Cerebellar cortex (tissue), 1 donor: ENCODE measurements at regions not wholly inside any gene's neighbourhood (a gene's known extent, or its start where the extent isn't known, plus 50 kb on each side); places are given as distances from the start of the nearest gene placed in this dataset.

Source experiments
- DNase-seq: peaks from one replicate; pipeline ENCODE4 v3.0.0-alpha.2; 2015; ENCODE audit warnings: low spot score

DNA sequence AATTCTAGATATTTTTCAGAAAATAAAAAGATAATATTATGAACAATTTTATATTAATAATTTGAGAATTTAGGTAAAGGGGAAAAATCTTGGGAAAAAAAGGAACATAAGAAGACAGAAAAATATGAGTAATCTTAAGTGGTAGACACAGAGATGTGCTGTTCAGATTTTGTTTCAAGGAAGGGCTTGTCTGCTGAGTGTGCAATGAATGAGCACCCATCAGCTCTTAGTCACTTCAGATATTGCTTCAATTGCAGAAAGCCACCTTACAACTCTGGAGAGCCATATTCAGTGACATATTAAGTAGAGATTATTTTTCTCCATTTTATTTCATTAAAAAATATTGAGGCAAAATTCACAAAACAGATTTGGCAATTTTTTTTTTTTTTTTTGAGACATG is 282.0 kb upstream of the CHST9 start:
- DNase-seq, result no peak

DNA sequence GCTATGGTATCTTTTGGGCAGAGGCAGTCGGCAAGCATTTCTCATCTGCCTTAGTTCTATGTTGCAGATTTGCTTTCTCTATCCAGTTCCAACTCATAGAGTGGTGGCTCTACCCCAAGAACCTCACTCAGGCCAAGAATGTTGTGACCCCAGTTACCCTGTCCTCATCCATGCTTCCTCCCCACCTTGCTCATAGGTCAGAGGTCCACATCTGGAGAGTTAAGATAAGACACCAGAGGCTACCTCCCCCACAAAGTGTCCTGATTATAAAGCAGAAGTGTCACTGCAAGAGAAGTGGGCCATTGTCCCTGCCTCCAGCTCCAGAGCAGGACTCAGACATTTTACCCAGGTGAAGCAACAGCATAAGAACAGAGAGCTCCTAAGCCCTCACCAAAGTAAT is 276.8 kb upstream of the CHST9 start:
- DNase-seq, result no peak

DNA sequence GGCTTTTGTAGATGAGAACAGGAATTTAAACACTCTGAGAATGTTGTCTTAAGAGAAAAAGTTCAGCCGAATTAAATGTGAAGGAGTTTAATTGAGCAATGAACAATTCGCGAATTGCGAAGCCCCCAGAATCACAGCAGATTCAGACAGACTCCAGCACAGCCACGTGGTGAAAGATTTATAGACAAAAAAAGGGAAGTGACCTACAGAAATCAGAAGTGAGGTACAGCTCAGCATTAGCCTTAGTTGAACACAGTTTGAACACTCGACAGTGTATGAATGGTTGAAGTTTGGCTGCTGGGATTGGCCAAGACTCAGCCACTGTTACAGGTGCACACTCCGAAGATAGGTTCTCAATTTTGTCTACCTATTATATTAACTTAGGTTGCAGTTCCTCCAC is 264.0 kb upstream of the CHST9 start:
- no peak for DNase-seq

DNA sequence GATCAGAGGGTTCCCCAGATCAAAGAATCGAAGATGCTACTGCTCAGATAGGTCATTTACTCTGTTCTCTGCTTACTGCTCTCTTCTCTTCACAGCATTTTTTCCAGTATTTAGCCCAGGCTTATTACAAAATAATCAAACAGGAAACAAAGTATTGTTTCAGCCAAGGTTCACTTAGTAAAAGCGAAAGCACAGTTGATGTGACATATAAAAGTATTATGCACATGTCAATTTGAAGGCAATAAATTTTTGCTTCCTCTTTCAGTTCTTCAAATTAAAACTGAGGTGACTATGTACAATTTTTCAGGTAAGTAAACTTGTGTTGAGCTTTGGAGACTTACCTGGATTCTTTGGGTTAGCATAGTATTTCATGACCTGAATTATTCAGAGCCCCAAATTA is 262.8 kb upstream of the CHST9 start:
- no peak for DNase-seq

DNA sequence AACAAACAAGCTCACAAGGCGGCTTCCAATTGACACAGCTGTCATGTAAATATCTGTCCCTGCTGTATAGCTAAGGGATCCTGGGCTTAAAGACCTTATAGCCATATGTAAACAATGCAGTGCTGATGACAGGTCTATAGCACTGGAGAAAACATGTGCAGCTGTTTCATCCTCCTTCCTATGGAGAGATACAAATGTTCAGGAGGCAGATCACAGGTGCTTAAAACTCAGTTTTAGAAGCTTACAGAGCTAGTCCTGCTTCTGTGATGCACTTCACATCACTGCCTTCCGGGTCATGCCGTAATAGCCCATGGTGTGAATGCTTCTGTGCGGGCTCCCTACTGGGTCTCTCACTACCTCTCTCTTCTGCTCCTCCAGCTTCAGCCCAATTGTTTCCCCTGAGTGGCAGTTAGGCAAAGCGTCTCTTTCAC is 262.4 kb upstream of the CHST9 start:
- no peak for DNase-seq

DNA sequence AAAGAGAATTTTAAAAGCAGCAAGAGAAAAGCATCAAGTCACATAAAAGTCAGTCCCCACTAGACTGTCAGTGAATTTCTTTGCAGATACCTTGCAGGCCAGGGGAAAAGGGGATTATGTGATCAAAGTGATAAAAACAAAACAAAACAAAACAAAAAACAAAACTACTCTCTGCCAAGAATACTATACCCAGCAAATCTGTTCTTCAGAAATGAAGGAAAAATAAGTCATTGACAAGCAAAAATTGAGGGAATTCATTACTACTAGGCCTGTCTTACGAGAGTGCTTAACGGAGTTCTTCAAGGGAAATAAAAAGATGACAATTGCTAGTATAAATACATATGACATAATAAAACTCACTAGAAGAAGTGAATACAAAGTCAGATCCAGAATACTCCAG is 245.5 kb upstream of the CHST9 start:
- DNase-seq, result no peak

DNA sequence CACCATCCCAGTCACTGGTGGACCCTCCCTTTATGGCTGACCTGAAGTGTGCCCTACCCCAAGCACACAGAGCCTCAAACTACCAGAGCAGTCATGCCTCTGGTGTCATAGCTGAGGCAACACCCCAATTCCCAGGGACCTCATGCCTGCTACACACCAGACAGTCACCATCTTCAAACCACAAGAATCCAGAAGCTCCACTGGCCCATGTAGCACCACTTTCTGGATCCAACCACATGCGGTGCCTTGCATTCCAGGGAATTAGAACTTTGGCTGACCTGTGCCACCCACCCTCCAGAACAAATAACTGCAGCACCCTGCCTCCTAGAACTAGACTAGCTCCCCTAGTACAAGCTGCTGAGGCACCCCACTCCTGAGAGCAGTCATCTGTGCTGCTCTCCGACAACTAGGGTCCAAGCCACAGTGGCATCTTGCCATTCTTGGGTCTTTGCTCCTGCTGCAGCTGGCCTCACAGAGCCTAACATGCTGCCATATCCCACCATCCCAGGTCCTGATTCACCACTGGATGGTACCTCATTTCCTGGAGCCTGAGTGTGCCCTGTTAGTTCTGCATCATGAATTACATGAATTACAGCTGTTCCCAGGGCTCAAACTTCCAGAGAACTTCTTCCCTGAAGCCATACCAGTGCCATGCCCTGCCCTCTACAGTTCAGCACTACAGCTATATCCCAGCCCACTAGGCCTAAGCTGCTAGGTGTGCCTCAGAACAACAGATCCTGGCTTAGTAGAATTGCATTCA is 243.8 kb upstream of the CHST9 start:
- no peak for DNase-seq

DNA sequence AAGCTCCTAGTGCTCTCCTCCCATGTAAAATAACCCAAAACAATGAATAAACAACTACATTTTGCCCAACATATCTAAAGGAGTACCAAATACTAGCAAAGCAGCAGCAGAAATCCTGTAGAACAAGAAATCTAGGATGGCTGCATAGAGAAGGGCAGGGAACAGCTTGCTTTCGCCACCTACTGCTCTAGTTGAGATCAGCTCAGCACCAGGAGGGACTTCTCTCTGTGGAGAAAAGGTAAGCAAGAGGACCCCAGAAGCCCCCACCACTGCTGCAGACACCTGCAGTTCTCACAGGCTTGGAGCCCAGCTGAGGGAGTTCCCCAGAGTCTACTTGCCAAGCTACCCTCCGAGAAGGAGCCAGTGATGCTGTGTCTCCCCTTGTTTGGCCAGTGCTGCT is 243.0 kb upstream of the CHST9 start:
- DNase-seq, result no peak

DNA sequence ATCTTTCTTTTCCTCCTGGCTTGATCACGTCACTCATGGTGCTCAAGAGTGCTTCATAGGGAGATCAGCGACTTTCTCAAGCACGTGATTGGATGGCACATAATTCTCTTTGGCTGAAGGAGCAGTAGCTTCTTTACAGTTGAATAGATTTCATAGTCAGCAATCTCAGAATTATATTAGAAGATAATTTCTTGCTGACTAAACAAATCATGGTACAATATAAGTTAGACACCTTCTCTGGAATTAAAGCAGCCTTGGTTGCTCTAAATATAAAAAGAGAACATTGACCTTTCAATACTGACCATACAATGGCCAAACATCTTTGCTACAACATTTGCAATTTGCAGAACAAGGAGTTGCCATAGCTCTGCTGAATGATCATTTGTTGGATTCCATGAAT is 238.5 kb upstream of the CHST9 start:
- no peak for DNase-seq

DNA sequence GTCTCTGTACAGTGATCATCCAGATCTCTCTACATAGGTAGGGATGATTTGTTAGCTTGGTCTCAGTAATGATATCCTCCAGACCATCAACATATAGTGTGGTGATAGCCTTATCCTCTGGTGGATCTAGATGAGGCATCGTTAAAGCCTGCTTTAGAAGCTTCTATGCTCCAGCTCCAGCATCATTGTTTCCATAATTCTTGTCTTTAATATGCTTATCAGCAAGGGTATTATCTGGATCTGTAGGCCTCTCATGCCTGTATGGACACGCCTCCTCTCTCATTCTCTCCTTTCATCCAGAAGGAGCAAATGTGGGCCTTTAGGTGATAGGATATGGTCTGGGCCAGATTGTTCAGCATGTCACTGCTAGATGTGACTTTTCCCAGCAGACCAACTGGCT is 234.5 kb upstream of the CHST9 start:
- no peak for DNase-seq

DNA sequence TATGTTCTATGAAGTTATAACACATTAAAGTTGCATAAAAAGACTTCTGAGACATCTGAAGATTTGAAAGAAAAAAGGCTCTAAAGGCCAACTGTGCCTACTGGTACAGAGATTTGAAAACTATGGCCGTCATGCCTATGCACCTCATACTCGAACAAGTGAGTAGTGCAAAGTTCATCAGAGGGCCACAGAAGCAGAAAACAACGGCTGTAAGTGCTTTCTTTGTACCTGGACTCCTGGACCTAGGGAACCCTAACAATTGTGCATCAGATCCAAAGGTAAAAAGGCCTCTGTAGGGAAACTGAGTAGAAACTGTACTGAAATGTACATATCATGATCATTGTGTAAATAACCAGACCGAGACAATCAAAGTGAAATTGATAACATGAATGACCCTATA is 230.4 kb upstream of the CHST9 start:
- no peak for DNase-seq

DNA sequence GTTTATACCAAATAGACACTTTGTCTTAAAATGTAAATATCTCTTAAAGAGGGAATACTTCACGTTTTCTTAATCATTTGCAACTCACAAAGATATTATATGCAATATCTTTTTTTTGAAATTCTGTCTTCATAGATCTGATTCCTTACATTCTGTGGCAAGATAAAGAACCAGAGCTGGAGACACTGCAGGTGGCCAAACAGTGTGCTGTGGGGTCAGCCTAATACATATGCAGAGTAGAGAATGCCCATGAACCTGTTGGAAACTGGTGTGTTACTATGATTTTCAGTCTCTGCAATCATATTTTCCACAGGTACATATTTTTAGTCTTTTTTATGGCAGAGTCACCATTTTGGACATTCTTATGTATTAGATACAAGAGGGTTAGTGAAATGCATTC is 229.6 kb upstream of the CHST9 start:
- DNase-seq, result no peak

DNA sequence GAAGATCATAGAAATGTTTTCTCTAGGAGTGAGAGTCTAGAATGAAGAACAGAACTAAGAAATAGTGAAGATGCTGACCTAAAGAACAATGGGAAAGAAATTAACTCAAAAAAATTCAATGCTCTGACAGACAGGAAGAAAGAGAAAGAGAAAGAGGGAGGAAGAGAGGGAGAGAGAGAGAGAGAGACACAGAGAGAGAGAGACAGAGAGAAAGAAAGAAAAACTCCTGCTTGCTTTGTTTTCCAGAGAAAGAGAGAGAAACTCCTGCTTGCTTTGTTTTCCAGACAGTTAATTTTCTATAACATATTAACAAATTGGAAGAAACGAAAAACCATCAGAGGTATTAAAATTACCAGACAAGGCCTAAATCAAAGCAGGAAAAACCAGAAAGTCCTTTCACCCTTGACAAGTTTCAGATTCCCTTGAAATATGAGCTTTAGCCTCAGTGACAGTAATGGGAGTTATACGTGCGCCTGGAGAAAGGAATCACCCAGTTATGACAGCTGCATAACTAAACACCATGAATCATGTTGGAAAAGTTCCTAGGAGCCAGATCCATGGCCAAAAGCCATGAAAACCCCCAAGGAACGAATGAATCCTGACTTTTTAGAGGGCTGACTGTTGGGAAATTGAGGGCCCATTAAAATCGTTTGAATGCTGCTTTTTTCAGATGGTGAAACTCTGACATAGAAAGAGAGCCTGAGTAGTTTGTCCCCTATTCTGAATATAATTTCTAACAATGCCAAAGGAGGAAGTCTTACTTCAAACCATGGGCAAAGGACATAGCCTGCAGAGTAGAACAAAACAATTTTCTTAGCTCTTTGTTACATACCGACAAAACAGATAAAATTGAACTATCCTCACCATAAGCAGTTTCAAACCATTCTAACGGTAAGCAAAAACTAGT is 228.6 kb upstream of the CHST9 start:
- DNase-seq, result no peak

DNA sequence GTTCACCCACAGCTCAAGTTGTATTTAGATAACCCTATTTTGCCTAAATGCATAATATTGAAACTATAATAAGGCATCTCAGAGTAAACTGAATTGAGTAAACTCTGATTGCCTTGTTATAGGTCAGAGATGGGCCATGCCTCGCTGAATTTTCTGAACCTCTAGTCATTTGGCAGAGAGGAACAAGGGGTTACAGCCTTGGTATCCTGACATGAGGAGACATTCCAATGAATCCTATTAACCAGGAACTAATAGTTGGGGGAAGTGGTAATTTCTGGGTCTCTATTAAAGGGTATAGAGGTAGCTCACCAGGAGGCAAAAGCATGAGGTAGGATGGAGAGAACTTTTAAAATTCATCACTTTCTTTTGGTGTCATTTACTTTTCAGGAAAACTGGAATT is 227.4 kb upstream of the CHST9 start:
- no peak for DNase-seq

DNA sequence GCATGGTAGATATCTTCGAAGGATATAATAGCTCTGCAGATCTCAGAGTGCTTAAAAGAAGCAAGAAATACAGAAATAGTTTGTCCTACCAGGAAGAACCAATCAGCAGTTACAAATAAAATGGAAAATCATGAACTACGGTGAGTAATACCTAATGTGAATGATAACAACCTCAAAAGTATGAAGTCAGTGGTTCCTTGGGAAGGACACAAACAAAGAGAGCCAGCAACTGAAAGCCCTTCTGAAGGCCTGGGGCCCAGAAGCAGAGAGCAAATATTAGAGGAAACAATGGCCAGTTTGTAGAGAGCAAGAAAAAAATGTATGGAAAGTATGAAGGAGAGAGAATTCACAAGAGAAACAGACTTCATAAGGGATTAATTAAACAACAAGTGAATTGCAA is 226.8 kb upstream of the CHST9 start:
- DNase-seq, result no peak

DNA sequence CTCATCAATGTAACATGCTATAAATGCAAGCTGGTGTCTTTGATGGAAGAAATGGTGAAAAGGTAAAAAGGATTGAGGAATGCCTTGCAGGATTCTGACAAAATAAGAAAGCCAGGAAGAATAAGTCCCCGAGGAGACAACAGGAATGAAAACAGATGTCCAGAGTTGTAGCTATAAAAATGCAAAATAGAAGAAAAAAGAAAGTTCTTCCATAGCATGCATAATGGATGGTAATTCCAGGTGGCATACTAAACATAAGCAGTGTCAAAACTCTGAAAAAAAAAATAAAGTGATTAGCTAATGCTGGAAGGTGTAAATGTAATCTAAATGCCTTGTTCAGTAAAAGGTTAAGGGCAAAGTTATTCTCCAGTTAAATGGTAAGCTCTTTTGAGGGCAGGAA is 225.9 kb upstream of the CHST9 start:
- no peak for DNase-seq

DNA sequence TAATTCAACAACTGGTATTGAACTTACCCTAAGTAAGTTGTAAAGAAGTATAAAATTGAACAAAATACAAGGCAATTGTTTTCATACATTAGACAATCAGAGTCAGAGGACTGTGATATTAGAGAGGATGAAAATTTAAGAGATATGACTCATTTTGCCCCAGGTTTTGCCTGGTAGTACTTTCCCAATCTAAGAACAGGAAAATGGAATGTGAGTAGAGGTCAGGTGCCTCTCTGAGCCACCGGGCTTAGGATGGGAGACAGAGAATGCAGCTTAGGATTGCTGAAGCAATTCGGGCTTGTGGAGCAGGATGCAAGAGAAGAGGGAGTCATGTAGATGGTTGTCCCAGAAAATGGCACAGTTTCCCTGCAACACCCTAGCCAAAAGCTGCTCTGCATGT is 219.7 kb upstream of the CHST9 start:
- no peak for DNase-seq

DNA sequence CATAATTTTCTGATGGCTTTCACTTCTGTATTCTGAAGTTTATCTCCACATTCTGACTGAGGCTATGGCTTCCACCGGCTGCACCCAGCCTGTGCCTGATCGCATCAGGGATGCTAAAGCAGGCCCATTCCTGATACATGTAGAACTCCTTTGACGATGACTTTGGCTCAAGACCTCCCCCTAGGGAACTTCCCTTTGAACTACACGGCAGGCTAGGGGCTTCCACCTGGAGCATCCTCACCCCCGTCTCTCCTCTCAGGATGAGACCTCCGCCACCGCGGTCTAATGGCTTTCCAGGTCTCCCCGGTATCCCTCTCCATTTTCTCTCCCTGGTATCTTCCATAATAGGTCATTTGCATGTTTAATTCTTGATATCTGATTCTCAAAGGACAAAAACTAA is 214.9 kb upstream of the CHST9 start:
- DNase-seq, result no peak

DNA sequence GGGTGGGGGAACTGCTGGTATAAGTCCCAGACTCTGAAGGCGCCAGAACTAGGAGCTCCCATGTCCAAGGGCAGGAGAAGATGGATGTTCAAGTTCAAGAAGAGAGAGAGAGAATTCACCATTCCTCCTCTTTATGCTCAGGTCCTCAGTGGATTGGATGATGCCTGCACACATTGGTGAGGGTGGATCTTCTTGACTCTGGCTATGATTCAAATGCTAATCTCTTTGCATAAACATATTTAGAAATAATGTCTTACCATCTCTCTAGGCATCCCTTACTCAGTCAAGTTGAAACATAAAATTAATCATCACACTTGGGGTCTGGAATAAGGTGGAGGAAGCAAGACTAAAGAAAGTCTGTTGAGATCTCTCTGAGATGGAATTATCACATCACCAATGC is 210.6 kb upstream of the CHST9 start:
- no peak for DNase-seq

DNA sequence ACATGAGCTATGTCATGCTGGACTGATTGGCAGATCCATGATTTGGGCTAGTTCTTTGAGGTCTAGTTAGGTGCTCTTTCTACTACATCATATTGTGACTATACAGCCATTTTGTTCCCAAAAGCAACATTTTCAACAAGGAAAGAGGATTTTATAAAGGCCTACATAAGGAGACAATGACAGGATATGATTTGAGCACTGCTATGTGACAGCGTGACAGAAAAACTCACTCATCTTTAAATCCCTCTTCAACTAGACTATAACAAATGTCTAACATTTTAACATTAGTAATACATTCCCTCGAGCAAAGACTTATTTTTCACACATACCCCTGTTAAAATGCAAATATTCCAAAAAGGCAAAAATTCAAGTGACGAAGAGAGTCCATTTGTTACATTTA is 209.6 kb upstream of the CHST9 start:
- no peak for DNase-seq

DNA sequence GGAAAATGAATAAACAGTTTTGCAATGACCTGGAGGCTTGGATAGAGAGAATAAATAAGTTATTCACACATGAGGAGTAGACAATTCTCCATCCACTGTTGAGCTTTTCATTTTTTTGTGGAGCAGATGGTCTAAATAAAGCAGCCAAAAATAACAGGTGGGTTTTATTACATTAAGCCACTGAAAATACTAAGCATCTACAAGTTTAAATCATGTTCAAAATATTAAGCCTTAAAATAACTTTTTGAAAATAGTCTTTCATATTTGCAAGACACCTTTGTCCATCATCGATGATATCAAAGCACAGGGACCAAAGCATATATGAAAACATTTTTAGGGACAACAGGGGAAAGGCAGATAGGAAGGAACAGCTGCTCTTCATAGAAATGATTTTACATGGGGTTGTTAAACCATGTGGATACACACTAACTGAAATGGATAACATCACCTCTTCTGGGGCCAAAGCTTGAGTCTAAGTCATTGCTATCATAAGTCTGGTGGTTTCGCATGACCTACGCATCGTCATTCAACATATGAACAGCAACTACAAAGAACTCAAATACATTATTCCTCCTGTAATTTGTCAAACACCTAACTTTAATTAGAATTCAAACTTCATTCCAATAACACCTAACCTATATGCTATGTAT is 197.6 kb upstream of the CHST9 start:
- no peak for DNase-seq

DNA sequence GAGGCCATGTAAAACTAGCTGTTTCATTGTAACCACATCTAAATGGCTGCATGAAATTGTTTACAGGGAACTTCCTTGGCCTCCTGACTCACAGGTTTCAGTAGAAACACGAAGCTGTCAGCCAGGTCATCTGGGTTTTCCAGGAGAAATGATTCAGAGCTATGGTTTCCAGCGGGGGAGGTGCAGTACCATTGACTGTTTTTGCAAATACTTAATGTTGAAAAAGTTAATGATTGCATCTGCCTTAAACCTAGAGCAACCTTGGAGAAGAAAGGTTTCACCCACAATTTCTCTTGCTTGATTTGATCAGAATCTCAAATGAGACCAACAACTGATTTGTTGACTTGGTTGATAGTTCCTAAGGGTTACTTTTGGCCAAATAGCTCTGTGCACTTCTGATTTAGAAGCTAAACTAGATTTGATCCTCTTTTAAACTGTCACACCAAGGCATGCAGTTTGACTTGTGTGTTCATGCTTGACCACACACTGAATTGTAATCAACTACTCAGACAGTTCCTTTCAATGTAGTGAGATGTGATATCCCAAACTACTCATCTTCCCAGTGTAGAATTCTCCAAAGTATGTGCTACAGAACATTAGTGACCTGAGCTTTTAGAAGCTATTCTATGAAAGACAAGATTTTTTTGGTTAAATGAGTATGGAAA is 193.5 kb upstream of the CHST9 start:
- DNase-seq, result no peak

DNA sequence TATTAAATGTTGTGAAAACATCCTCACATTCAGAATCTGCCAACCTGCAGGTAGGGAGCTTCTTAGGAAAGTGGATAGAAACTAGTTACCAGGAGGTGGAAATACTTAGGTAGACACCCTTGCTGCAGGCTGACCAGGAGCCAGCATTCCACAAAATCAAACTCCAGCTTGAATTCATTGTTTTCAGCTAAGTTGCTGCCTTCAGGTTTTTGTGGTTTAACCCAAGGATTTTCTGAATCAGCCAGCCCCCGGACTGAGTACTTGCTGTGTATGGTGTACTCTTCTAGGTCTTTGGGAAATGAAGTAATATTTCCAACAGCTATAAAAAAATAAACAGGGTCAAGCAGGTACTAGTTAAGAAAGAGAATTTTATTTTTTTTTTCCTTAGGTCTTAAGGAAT is 192.1 kb upstream of the CHST9 start:
- no peak for DNase-seq
